BLaER1 (cell line): ENCODE measurements at regions not wholly inside any gene's neighbourhood (a gene's known extent, or its start where the extent isn't known, plus 50 kb on each side); places are given as distances from the start of the nearest gene placed in this dataset.
"Not testable (repeated sequence)": the region's sequence is repeated elsewhere in the genome, so short reads cannot be mapped to it uniquely, and the experiment has no call there.

ENCODE experiments used
- H3K27ac ChIP-seq: shearing (Covaris generic); formaldehyde crosslinking; 2 replicates; pipeline ENCODE4 v1.8.1; 2022
- H3K27me3 ChIP-seq: shearing (Covaris generic); formaldehyde crosslinking; 2 replicates; pipeline ENCODE4 v1.8.1; 2022
- H3K36me3 ChIP-seq: shearing (Covaris generic); formaldehyde crosslinking; 2 replicates; pipeline ENCODE4 v1.8.1; 2022
- H3K4me1 ChIP-seq: shearing (Covaris generic); formaldehyde crosslinking; 2 replicates; pipeline ENCODE4 v1.8.1; 2022
- H3K4me2 ChIP-seq: shearing (Covaris generic); formaldehyde crosslinking; 2 replicates; pipeline ENCODE4 v1.8.1; 2022
- H3K4me3 ChIP-seq: shearing (Covaris generic); formaldehyde crosslinking; 2 replicates; pipeline ENCODE4 v1.8.1; 2022
- H3K9ac ChIP-seq: shearing (Covaris generic); formaldehyde crosslinking; 2 replicates; pipeline ENCODE4 v1.8.1; 2022
- H3K9me3 ChIP-seq: shearing (Covaris generic); formaldehyde crosslinking; 2 replicates; pipeline ENCODE4 v1.8.1; 2022
- H4K20me1 ChIP-seq: shearing (Covaris generic); formaldehyde crosslinking; 2 replicates; pipeline ENCODE4 v1.8.1; 2022
- Cebpa-rat ChIP-seq: shearing (Covaris generic); IDR thresholded peaks from 2 replicates; pipeline ENCODE4 v1.8.1; 2022

GRCh38 chr15:81921163-81921562 is 124.7 kb downstream of the MEX3B start:
- H3K36me3 ChIP-seq: no peaks in the 10 kb centered on the region
- H3K4me1 ChIP-seq: no peaks in the 10 kb centered on the region
- TF ChIP-seq Cebpa-rat: no peak
- H3K4me2 ChIP-seq: no peak overlapping the region
- H3K4me3 ChIP-seq: no peak overlapping the region
- peaks cover 60% of the 10 kb centered on the region for H3K9me3 ChIP-seq
- H3K27ac ChIP-seq: no peak overlapping the region
- H3K9ac ChIP-seq: no peak overlapping the region
- H3K27me3 ChIP-seq: no peaks in the 10 kb centered on the region
- H4K20me1 ChIP-seq: no peaks in the 10 kb centered on the region

GRCh38 chr15:81918767-81919166 is 127.1 kb downstream of the MEX3B start:
- H4K20me1 ChIP-seq, H3K27me3 ChIP-seq, H3K4me3 ChIP-seq, H3K4me2 ChIP-seq, H3K9ac ChIP-seq, H3K36me3 ChIP-seq, H3K4me1 ChIP-seq, H3K27ac ChIP-seq: not testable (repeated sequence)
- peaks cover 64% of the 10 kb centered on the region for H3K9me3 ChIP-seq

GRCh38 chr15:81916451-81916850 is 129.4 kb downstream of the MEX3B start:
- peaks cover 9% of the 10 kb centered on the region for H3K4me1 ChIP-seq
- H3K27me3 ChIP-seq: no peaks in the 10 kb centered on the region
- H3K27ac ChIP-seq: no peak overlapping the region
- no peaks in the 10 kb centered on the region for H3K36me3 ChIP-seq
- H3K9me3 ChIP-seq: peaks cover 56% of the 10 kb centered on the region
- no peak overlapping the region for H3K4me2 ChIP-seq
- H4K20me1 ChIP-seq: no peaks in the 10 kb centered on the region
- no peak for TF ChIP-seq Cebpa-rat
- H3K4me3 ChIP-seq: no peak overlapping the region
- H3K9ac ChIP-seq: no peak overlapping the region

GRCh38 chr15:81915990-81916389 is 129.8 kb downstream of the MEX3B start:
- no peak overlapping the region for H3K4me2 ChIP-seq
- TF ChIP-seq Cebpa-rat: no peak

GRCh38 chr15:81914734-81915256 is 131.0 kb downstream of the MEX3B start:
- Histone ChIP-seq H3K4me1 (peaks cover 26% of the 10 kb centered on the region), H3K4me3 (no peak overlapping the region), H3K27ac (no peak overlapping the region), H4K20me1 (no peaks in the 10 kb centered on the region), H3K9me3 (peaks cover 39% of the 10 kb centered on the region), H3K27me3 (no peaks in the 10 kb centered on the region), H3K4me2 (0 out of 2 replicates have a peak overlapping the region, but pooled peaks have one; percentile 19), H3K36me3 (no peaks in the 10 kb centered on the region), H3K9ac (no peak overlapping the region)
- no peak for TF ChIP-seq Cebpa-rat

More at GRCh38 chr15:81915990-81916389, 129.8 kb downstream of the MEX3B start:
- H3K27me3 ChIP-seq: no peaks in the 10 kb centered on the region
- H3K9ac ChIP-seq: no peak overlapping the region
- peaks cover 51% of the 10 kb centered on the region for H3K9me3 ChIP-seq
- H3K4me3 ChIP-seq: no peak overlapping the region
- peaks cover 14% of the 10 kb centered on the region for H3K4me1 ChIP-seq
- no peaks in the 10 kb centered on the region for H3K36me3 ChIP-seq
- no peak overlapping the region for H3K27ac ChIP-seq
- no peaks in the 10 kb centered on the region for H4K20me1 ChIP-seq

GRCh38 chr15:81914333-81914732 is 131.5 kb downstream of the MEX3B start:
- Histone ChIP-seq H3K9ac (no peak overlapping the region), H3K9me3 (peaks cover 35% of the 10 kb centered on the region), H3K36me3 (no peaks in the 10 kb centered on the region), H3K4me3 (no peak overlapping the region), H3K4me1 (peaks cover 30% of the 10 kb centered on the region), H3K4me2 (0 out of 2 replicates have a peak overlapping the region, but pooled peaks have one; percentile 19), H4K20me1 (no peaks in the 10 kb centered on the region), H3K27me3 (no peaks in the 10 kb centered on the region), H3K27ac (no peak overlapping the region)
- TF ChIP-seq Cebpa-rat: no peak

- TF ChIP-seq Cebpa-rat: no peak
- H3K9ac ChIP-seq: no peak overlapping the region
Observed at GRCh38 chr15:81911022-81911971, 134.5 kb downstream of the MEX3B start.

GRCh38 chr15:81910355-81911021 is 135.3 kb downstream of the MEX3B start:
- TF ChIP-seq Cebpa-rat: no peak
- Histone ChIP-seq H4K20me1 (no peaks in the 10 kb centered on the region), H3K4me3 (no peak overlapping the region), H3K9ac (no peak overlapping the region), H3K36me3 (no peaks in the 10 kb centered on the region), H3K4me1 (peaks cover 33% of the 10 kb centered on the region), H3K27me3 (no peaks in the 10 kb centered on the region), H3K9me3 (no peaks in the 10 kb centered on the region), H3K27ac (peak overlapping the region; percentile 65), H3K4me2 (peak overlapping the region; percentile 39)

More at GRCh38 chr15:81911022-81911971, 134.5 kb downstream of the MEX3B start:
- peak overlapping the region; percentile 39 for H3K4me2 ChIP-seq
- peaks cover 6% of the 10 kb centered on the region for H3K9me3 ChIP-seq
- H3K36me3 ChIP-seq: no peaks in the 10 kb centered on the region
- no peaks in the 10 kb centered on the region for H4K20me1 ChIP-seq
- peak overlapping the region; percentile 65 for H3K27ac ChIP-seq
- H3K4me1 ChIP-seq: peaks cover 33% of the 10 kb centered on the region
- no peak overlapping the region for H3K4me3 ChIP-seq
- H3K27me3 ChIP-seq: no peaks in the 10 kb centered on the region

- Histone ChIP-seq H3K36me3 (no peaks in the 10 kb centered on the region), H3K27ac (peak overlapping the region; percentile 65; the same call in 1 of the 2 replicates), H3K9me3 (no peaks in the 10 kb centered on the region), H3K27me3 (no peaks in the 10 kb centered on the region), H3K4me2 (no peak overlapping the region), H4K20me1 (no peaks in the 10 kb centered on the region), H3K4me3 (no peak overlapping the region), H3K4me1 (peaks cover 25% of the 10 kb centered on the region), H3K9ac (no peak overlapping the region)
- TF ChIP-seq Cebpa-rat: no peak
Observed at GRCh38 chr15:81909011-81909358, 136.8 kb downstream of the MEX3B start.

GRCh38 chr15:81908111-81908510 is 137.7 kb downstream of the MEX3B start:
- no peaks in the 10 kb centered on the region for H3K36me3 ChIP-seq
- H3K27ac ChIP-seq: no peak overlapping the region
- no peak overlapping the region for H3K4me2 ChIP-seq
- no peaks in the 10 kb centered on the region for H4K20me1 ChIP-seq
- no peak overlapping the region for H3K4me3 ChIP-seq
- no peak overlapping the region for H3K9ac ChIP-seq
- no peaks in the 10 kb centered on the region for H3K27me3 ChIP-seq
- TF ChIP-seq Cebpa-rat: no peak
- peaks cover 25% of the 10 kb centered on the region for H3K4me1 ChIP-seq
- H3K9me3 ChIP-seq: no peaks in the 10 kb centered on the region
